ENCODE measurements at regions not wholly inside any gene's neighbourhood (a gene's known extent, or its start where the extent isn't known, plus 50 kb on each side); places are given as distances from the start of the nearest gene placed in this dataset.

- H3K4me3 ChIP-seq (ENCODE audit: low read depth, low read length): no peak overlapping the region
- no peak for TF ChIP-seq CTCF (IDR thresholded peaks at IDR 0.05; ENCODE audit: low read depth, low read length)
These were observed 540.7 kb upstream of the NETO1 start for GRCh38 chr18:73408469-73408868.

GRCh38 chr18:73407506-73407905 is 539.7 kb upstream of the NETO1 start:
- no peak overlapping the region for H3K4me3 ChIP-seq (ENCODE audit: low read depth, low read length)
- no peak for TF ChIP-seq CTCF (IDR thresholded peaks at IDR 0.05; ENCODE audit: low read depth, low read length)

- TF ChIP-seq CTCF (IDR thresholded peaks at IDR 0.05; ENCODE audit: low read depth, low read length): no peak
- H3K4me3 ChIP-seq (ENCODE audit: low read depth, low read length): no peak overlapping the region
These were observed 516.5 kb upstream of the NETO1 start for GRCh38 chr18:73384246-73384645.

GRCh38 chr18:73381699-73382036 is 513.9 kb upstream of the NETO1 start:
- TF ChIP-seq CTCF (IDR thresholded peaks at IDR 0.05; ENCODE audit: low read depth, low read length): no peak
- H3K4me3 ChIP-seq (ENCODE audit: low read depth, low read length): no peak overlapping the region

- no peak overlapping the region for H3K4me3 ChIP-seq (ENCODE audit: low read depth, low read length)
These were observed 513.4 kb upstream of the NETO1 start for GRCh38 chr18:73381016-73381698.

GRCh38 chr18:73366713-73367112 is 498.9 kb upstream of the NETO1 start:
- H3K4me3 ChIP-seq (ENCODE audit: low read depth, low read length): no peak overlapping the region
- TF ChIP-seq CTCF (IDR thresholded peaks at IDR 0.05; ENCODE audit: low read depth, low read length): no peak

More at GRCh38 chr18:73381016-73381698, 513.4 kb upstream of the NETO1 start:
- no peak for TF ChIP-seq CTCF (IDR thresholded peaks at IDR 0.05; ENCODE audit: low read depth, low read length)

GRCh38 chr18:73365018-73365417 is 497.2 kb upstream of the NETO1 start:
- no peak for TF ChIP-seq CTCF (IDR thresholded peaks at IDR 0.05; ENCODE audit: low read depth, low read length)
- no peak overlapping the region for H3K4me3 ChIP-seq (ENCODE audit: low read depth, low read length)

All from WI38 (cell line).